DMS153 (cell line): ENCODE measurements at regions not wholly inside any gene's neighbourhood (a gene's known extent, or its start where the extent isn't known, plus 50 kb on each side); places are given as distances from the start of the nearest gene placed in this dataset.

Experiments
- DNase-seq: peaks from one replicate; lab custom pipeline; 2025; lab: John Stamatoyannopoulos, UW

- no peak for DNase-seq
Measured at GRCh38 chr2:217193431-217194340, 333.8 kb upstream of the TNP1 start.

- DNase-seq = no peak
Measured at GRCh38 chr2:217192366-217192765, 332.5 kb upstream of the TNP1 start.

- DNase-seq = no peak
Measured at GRCh38 chr2:217189747-217190146, 329.9 kb upstream of the TNP1 start.

GRCh38 chr2:217189131-217189530, 329.3 kb upstream of the TNP1 start:
- DNase-seq = no peak

- DNase-seq = no peak
Measured at GRCh38 chr2:217186668-217187159, 326.9 kb upstream of the TNP1 start.

- DNase-seq = no peak
Measured at GRCh38 chr2:217186152-217186551, 326.3 kb upstream of the TNP1 start.

GRCh38 chr2:217185265-217185995, 325.6 kb upstream of the TNP1 start:
- no peak for DNase-seq

- no peak for DNase-seq
Measured at GRCh38 chr2:217184242-217184641, 324.4 kb upstream of the TNP1 start.

GRCh38 chr2:217183471-217183870, 323.6 kb upstream of the TNP1 start:
- DNase-seq = no peak

- DNase-seq = no peak
Measured at GRCh38 chr2:217182926-217183325, 323.1 kb upstream of the TNP1 start.

- no peak for DNase-seq
Measured at GRCh38 chr2:217181512-217181911, 321.6 kb upstream of the TNP1 start.

- DNase-seq = no peak
Measured at GRCh38 chr2:217179854-217180253, 320.0 kb upstream of the TNP1 start.

GRCh38 chr2:217178341-217178740, 318.5 kb upstream of the TNP1 start:
- no peak for DNase-seq

GRCh38 chr2:217177720-217178119, 317.9 kb upstream of the TNP1 start:
- DNase-seq = no peak

- no peak for DNase-seq
Measured at GRCh38 chr2:217171874-217172273, 312.0 kb upstream of the TNP1 start.

GRCh38 chr2:217168496-217168895, 308.6 kb upstream of the TNP1 start:
- no peak for DNase-seq

GRCh38 chr2:217167531-217167930, 307.7 kb upstream of the TNP1 start:
- no peak for DNase-seq

- DNase-seq = peak; percentile 37
Measured at GRCh38 chr2:217166241-217166850, 306.5 kb upstream of the TNP1 start.

- DNase-seq = no peak
Measured at GRCh38 chr2:217165547-217165946, 305.7 kb upstream of the TNP1 start.

GRCh38 chr2:217163987-217164386, 304.1 kb upstream of the TNP1 start:
- no peak for DNase-seq

GRCh38 chr2:217162533-217162932, 302.7 kb upstream of the TNP1 start:
- DNase-seq = peak; percentile 95
